Tibial nerve (tissue), 4 donors: ENCODE measurements at regions not wholly inside any gene's neighbourhood (a gene's known extent, or its start where the extent isn't known, plus 50 kb on each side); places are given as distances from the start of the nearest gene placed in this dataset.

ENCODE experiments used
- DNase-seq, 2 donors: peaks; one replicate each; pipeline ENCODE4 v3.0.0-alpha.2; 2019; ENCODE audit warnings: low spot score in 2 of 2
- H3K27ac ChIP-seq, 4 donors: fragments of 200-600 bp; sonication (generic) in 3 of 4; one replicate each; pipeline ENCODE4 v1.5.1; 2017 to 2019; ENCODE audit warnings: mild to moderate bottlenecking in 1 of 4
- H3K27me3 ChIP-seq, 2 donors: fragments of 200-600 bp; sonication (generic) in 1 of 2; one replicate each; pipeline versions ENCODE4 v1.5.1 to v1.6.0; 2017 to 2019
- H3K36me3 ChIP-seq, 3 donors: fragments of 200-600 bp; sonication (generic); one replicate each; pipeline ENCODE4 v1.5.1; 2018 to 2019
- H3K4me1 ChIP-seq, 4 donors: fragments of 200-600 bp; sonication (generic) in 3 of 4; one replicate each; pipeline ENCODE4 v1.5.1; 2017 to 2019
- H3K4me3 ChIP-seq, 4 donors: fragments of 200-600 bp; sonication (generic) in 3 of 4; one replicate each; pipeline ENCODE4 v1.5.1; 2017 to 2019; ENCODE audit warnings: mild to moderate bottlenecking in 1 of 4, moderate library complexity in 1 of 4
- H3K9me3 ChIP-seq, 4 donors: fragments of 200-600 bp; sonication (generic) in 3 of 4; one replicate each; pipeline ENCODE4 v1.5.1; 2017 to 2019
- CTCF ChIP-seq, 5 experiments: fragments of 200-600 bp in 3 of 5; fragments of 450-650 bp in 2 of 5; sonication (generic) in 3 of 5; IDR thresholded peaks; one replicate each; pipeline ENCODE4 v1.5.1; 2016 to 2019; ENCODE audit warnings: antibody characterized with exemption in 5 of 5, mild to moderate bottlenecking in 3 of 5, moderate library complexity in 2 of 5
- EP300 ChIP-seq, 2 donors: sonication (generic); formaldehyde crosslinking; IDR thresholded peaks; one replicate each; pipeline ENCODE4 v1.6.1; 2017; ENCODE audit warnings: antibody characterized with exemption in 2 of 2, mild to moderate bottlenecking in 1 of 2
- POLR2A ChIP-seq, 2 donors: fragments of 450-650 bp; IDR thresholded peaks; one replicate each; pipeline ENCODE4 v1.6.1; 2017; ENCODE audit warnings: antibody characterized with exemption in 2 of 2, mild to moderate bottlenecking in 2 of 2, moderate library complexity in 2 of 2
- WGBS, 2 donors: methylation state at CpG; one replicate each; pipeline ENCODE4 v1.1.5; 2018; 5-methylcytosine and 5-hydroxymethylcytosine counted together

DNA sequence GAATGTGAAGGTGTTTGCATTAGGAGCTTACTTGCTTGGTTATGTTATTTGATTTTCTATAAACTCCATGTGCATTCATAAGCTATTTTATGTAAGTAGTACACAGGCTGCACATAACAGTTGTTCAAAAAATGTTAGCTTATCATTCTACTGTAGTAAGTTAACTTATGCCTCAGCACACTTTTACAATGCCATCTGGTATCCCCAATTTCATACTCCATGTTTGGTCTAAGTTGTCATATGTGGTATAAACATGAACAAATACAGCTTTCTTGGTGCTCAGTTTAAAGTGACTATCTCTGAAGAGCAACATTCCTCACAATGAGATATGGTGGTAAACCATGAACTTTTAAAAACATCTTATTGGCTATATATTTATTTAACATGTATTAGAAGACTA is 104.3 kb upstream of the LEF1 start:
- TF ChIP-seq POLR2A (IDR thresholded peaks at IDR 0.05) (no peak), CTCF (IDR thresholded peaks at IDR 0.05) (no peak), EP300 (IDR thresholded peaks at IDR 0.05) (no peak)
- H3K9me3 ChIP-seq: no peaks in the 10 kb centered on the region
- no peak for DNase-seq
- no peaks in the 10 kb centered on the region for H3K36me3 ChIP-seq
- H3K27me3 ChIP-seq: no peaks in the 10 kb centered on the region
- no peak overlapping the region for H3K4me3 ChIP-seq
- H3K4me1 ChIP-seq: no peaks in the 10 kb centered on the region
- no peak overlapping the region for H3K27ac ChIP-seq

DNA sequence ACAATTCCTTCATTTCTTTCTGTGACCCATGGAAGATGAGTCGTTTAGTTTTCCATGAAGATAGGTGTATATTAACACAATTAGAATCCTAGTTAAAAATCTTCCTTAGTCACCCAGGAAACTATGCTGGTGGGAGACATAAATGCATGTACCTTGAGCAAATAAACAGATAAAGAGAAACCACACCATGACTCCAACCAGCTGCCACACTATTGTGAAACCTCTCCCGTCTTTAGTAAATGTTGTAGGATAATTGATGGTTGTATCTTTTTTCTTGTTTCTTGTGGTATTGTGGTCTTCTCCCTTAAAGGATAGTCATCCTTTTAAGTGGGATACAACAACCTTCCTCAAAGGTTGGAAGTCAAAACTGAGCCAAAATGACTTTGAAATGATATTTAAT is 103.8 kb upstream of the LEF1 start:
- H3K27ac ChIP-seq: no peak overlapping the region
- no peak overlapping the region for H3K4me3 ChIP-seq
- H3K9me3 ChIP-seq: no peaks in the 10 kb centered on the region
- 82 to 91% methylated on average over 2 of the region's 2 CpGs for WGBS, 2 donors
- H3K36me3 ChIP-seq: no peaks in the 10 kb centered on the region
- TF ChIP-seq CTCF (IDR thresholded peaks at IDR 0.05): no peak
- no peak for TF ChIP-seq EP300 (IDR thresholded peaks at IDR 0.05)
- TF ChIP-seq POLR2A (IDR thresholded peaks at IDR 0.05): no peak
- H3K27me3 ChIP-seq: no peaks in the 10 kb centered on the region
- no peak for DNase-seq
- H3K4me1 ChIP-seq: no peaks in the 10 kb centered on the region

GRCh38 chr4:108272046-108272445 is 103.3 kb upstream of the LEF1 start:
- no peak for TF ChIP-seq POLR2A (IDR thresholded peaks at IDR 0.05)
- no peak for TF ChIP-seq EP300 (IDR thresholded peaks at IDR 0.05)
- TF ChIP-seq CTCF (IDR thresholded peaks at IDR 0.05): no peak
- no peaks in the 10 kb centered on the region for H3K9me3 ChIP-seq
- H3K36me3 ChIP-seq: no peaks in the 10 kb centered on the region
- 83 to 86% methylated on average over 3 of the region's 3 CpGs for WGBS, 2 donors
- DNase-seq: no peak
- H3K4me1 ChIP-seq: no peaks in the 10 kb centered on the region
- no peak overlapping the region for H3K4me3 ChIP-seq
- H3K27me3 ChIP-seq: no peaks in the 10 kb centered on the region
- H3K27ac ChIP-seq: no peak overlapping the region

GRCh38 chr4:108270466-108271450 is 102.0 kb upstream of the LEF1 start:
- no peak overlapping the region for H3K27ac ChIP-seq
- H3K4me3 ChIP-seq: no peak overlapping the region
- H3K36me3 ChIP-seq: no peaks in the 10 kb centered on the region
- TF ChIP-seq POLR2A (IDR thresholded peaks at IDR 0.05) (no peak), EP300 (IDR thresholded peaks at IDR 0.05) (no peak), CTCF (IDR thresholded peaks at IDR 0.05) (no peak)
- no peaks in the 10 kb centered on the region for H3K4me1 ChIP-seq
- H3K27me3 ChIP-seq: no peaks in the 10 kb centered on the region
- DNase-seq: no peak
- 76 to 82% methylated on average over 6 of the region's 6 CpGs for WGBS, 2 donors
- H3K9me3 ChIP-seq: no peaks in the 10 kb centered on the region

DNA sequence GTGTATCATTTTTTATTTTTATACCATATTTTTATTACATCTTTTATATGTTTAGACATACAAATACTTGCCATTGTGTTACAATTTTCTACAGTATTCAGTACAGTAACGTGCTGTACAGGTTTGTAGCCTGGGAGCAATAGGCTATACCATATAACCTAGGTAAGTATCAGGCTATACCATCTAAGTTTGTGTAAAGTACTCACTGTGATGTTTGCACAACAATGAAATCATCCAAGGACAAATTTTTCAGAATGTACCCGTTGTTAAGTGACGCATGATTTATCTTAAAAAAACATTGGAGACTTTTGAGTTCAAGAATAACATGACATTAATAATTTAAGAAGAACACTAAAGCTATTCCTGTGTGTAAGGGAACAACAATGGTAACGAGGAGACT is 96.0 kb upstream of the LEF1 start:
- no peak for DNase-seq
- no peak overlapping the region for H3K4me3 ChIP-seq
- H3K36me3 ChIP-seq: no peaks in the 10 kb centered on the region
- TF ChIP-seq POLR2A (IDR thresholded peaks at IDR 0.05): no peak
- no peak for TF ChIP-seq EP300 (IDR thresholded peaks at IDR 0.05)
- no peak for TF ChIP-seq CTCF (IDR thresholded peaks at IDR 0.05)
- 85% methylated on average over 4 of the region's 4 CpGs for WGBS, 2 donors
- no peaks in the 10 kb centered on the region for H3K27me3 ChIP-seq
- no peaks in the 10 kb centered on the region for H3K4me1 ChIP-seq
- no peak overlapping the region for H3K27ac ChIP-seq
- H3K9me3 ChIP-seq: no peaks in the 10 kb centered on the region
